ENCODE measurements at regions not wholly inside any gene's neighbourhood (a gene's known extent, or its start where the extent isn't known, plus 50 kb on each side); places are given as distances from the start of the nearest gene placed in this dataset.

DNA sequence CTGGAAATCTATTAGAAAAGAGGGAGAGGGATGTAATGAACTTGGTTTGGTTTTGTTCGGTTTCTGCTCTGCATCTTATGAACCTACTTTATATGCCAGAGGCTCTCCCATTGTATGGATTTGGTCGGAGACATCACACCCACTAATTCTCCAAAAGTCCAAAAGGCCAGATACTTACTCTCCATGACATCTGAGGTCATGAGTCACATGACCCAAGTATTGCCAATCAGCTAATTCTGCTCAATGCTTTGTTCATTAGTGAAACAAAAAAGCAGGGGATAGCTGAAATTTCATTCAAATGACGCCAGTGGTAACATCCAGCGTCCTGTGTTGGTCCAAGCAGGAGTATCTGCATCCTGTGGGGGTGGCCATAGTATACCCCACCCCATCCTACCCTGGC lies 173.6 kb downstream of the TRIM33 start:
- no CpG with 5 or more reads among the region's 4 CpGs for WGBS (ENCODE audit: extremely low coverage, insufficient read length, low lambda C conversion rate)
- H3K27me3 Mint-ChIP-seq (ENCODE audit: low read depth), result peaks cover 14% of the 10 kb centered on the region
- no peak overlapping the region for H2BK5ac ChIP-seq (ENCODE audit: insufficient read length, low read length)

More for the DNA sequence above, 173.6 kb downstream of the TRIM33 start:
- no peak overlapping the region for H3K9ac ChIP-seq (ENCODE audit: extremely low read depth, insufficient read length, low read length)
- H2BK20ac ChIP-seq (ENCODE audit: low read depth, low read length, poor library complexity, severe bottlenecking), result no peak overlapping the region
- H2BK15ac ChIP-seq (ENCODE audit: low read depth, low read length), result no peak overlapping the region
- H3K27me3 ChIP-seq (ENCODE audit: insufficient read depth, low read length), result no peaks in the 10 kb centered on the region
- no peak overlapping the region for H3K56ac ChIP-seq (ENCODE audit: insufficient read length, low read depth, low read length)
- H2AFZ ChIP-seq (ENCODE audit: low read length), result no peak overlapping the region
- H3K9me3 ChIP-seq (ENCODE audit: control insufficient read depth, low read depth, low read length), result no peaks in the 10 kb centered on the region
- no peak overlapping the region for H3K4ac ChIP-seq (ENCODE audit: low read depth, low read length)
- H3K4me1 Mint-ChIP-seq, result peaks cover 0 to 5% of the 10 kb centered on the region in 2 experiments; a peak in 1 of 4 replicates
- H3K4me2 ChIP-seq (ENCODE audit: insufficient read depth, insufficient read length, low read length), result no peak overlapping the region
- no peaks in the 10 kb centered on the region; a peak in 1 of 7 replicates for H3K36me3 Mint-ChIP-seq (ENCODE audit: insufficient read depth in 1 of 3, low read depth in 3 of 3)
- no peaks in the 10 kb centered on the region for H4K20me1 ChIP-seq (ENCODE audit: control insufficient read depth, insufficient read depth, insufficient read length)
- TF ChIP-seq, protein P1, sequence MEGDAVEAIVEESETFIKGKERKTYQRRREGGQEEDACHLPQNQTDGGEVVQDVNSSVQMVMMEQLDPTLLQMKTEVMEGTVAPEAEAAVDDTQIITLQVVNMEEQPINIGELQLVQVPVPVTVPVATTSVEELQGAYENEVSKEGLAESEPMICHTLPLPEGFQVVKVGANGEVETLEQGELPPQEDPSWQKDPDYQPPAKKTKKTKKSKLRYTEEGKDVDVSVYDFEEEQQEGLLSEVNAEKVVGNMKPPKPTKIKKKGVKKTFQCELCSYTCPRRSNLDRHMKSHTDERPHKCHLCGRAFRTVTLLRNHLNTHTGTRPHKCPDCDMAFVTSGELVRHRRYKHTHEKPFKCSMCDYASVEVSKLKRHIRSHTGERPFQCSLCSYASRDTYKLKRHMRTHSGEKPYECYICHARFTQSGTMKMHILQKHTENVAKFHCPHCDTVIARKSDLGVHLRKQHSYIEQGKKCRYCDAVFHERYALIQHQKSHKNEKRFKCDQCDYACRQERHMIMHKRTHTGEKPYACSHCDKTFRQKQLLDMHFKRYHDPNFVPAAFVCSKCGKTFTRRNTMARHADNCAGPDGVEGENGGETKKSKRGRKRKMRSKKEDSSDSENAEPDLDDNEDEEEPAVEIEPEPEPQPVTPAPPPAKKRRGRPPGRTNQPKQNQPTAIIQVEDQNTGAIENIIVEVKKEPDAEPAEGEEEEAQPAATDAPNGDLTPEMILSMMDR (conservative IDR thresholded peaks at IDR 0.05), result no peak
- H3K9me3 Mint-ChIP-seq, result no peaks in the 10 kb centered on the region; a peak in 1 of 5 replicates
- no peak for DNase-seq
- no peaks in the 10 kb centered on the region for H3K79me2 ChIP-seq (ENCODE audit: insufficient read depth, low read length)
- no peak overlapping the region for H2BK120ac ChIP-seq (ENCODE audit: low read depth, low read length, poor library complexity, severe bottlenecking)
- H3K18ac ChIP-seq (ENCODE audit: insufficient read length, low read depth, low read length), result no peak overlapping the region
- H2BK12ac ChIP-seq (ENCODE audit: insufficient read length, low read depth, low read length), result no peak overlapping the region
- no peak overlapping the region for H3K4me3 Mint-ChIP-seq
- H3K23ac ChIP-seq (ENCODE audit: insufficient read length, low read depth, low read length), result no peak overlapping the region
- H3K4me1 ChIP-seq (ENCODE audit: insufficient read depth, low read length), result no peaks in the 10 kb centered on the region
- no peak overlapping the region for H4K8ac ChIP-seq (replicated peaks; ENCODE audit: insufficient read length, low read depth, low read length)
- no peaks in the 10 kb centered on the region for H3K79me1 ChIP-seq (ENCODE audit: insufficient read depth, low read depth, low read length, poor library complexity, severe bottlenecking)
- H4K5ac ChIP-seq (ENCODE audit: insufficient read length, low read depth, low read length), result no peak overlapping the region
- H3K14ac ChIP-seq (ENCODE audit: insufficient read depth, low read length), result no peak overlapping the region
- no peak overlapping the region for H3K27ac ChIP-seq (ENCODE audit: insufficient read length, low read depth, low read length)
- no peaks in the 10 kb centered on the region for H3K23me2 ChIP-seq (ENCODE audit: insufficient read length, low read depth, low read length, poor library complexity, severe bottlenecking)
- no peak overlapping the region for H3K27ac Mint-ChIP-seq
- H4K91ac ChIP-seq (ENCODE audit: insufficient read length, low read depth, low read length), result no peak overlapping the region
- H3T11ph ChIP-seq (ENCODE audit: low read length), result no peak overlapping the region
- H2AK5ac ChIP-seq (ENCODE audit: insufficient read length, low read length), result no peak overlapping the region
